K562 (cell line): ENCODE measurements at regions not wholly inside any gene's neighbourhood (a gene's known extent, or its start where the extent isn't known, plus 50 kb on each side); places are given as distances from the start of the nearest gene placed in this dataset.

Source experiments
- ATAC-seq: fragments of 200-7000 bp; cut with Tn5 transposase; 3 replicates; pipeline ENCODE4 v1.9.1; 2020; ENCODE audit warnings: moderate library complexity
- BruUV-seq: library from RNA; stranded (reverse); fragments of 400-500 nt; replicated peaks from 2 replicates; lab custom pipeline; 2021; lab: Mats Ljungman, UMichigan
- CTCF ChIA-PET: fragments of 300-600 bp; formaldehyde crosslinking; extraction: SDS; loops from one replicate; lab custom pipeline; 2021; ENCODE audit warnings: low intra/inter-chr PET ratio; lab: Yijun Ruan, JAX
- POLR2A ChIA-PET: fragments of 300-600, 350-650 bp; sonication (Branson Sonifier 250); formaldehyde crosslinking; extraction: SDS; loops from one replicate; lab custom pipeline; 2021; ENCODE audit warnings: antibody characterized with exemption, inconsistent platforms; lab: Yijun Ruan, JAX
- DNase-seq, 4 experiments: peaks; one replicate each; pipeline versions ENCODE4 v3.0.0 to v3.0.0-alpha.2; 2011 to 2018; ENCODE audit warnings: low spot score in 3 of 4, mixed read lengths in 3 of 4; ENCODE audit errors: extremely low read depth in 1 of 4
- FAIRE-seq: peaks from 2 replicates; lab custom pipeline; 2011; peaks lifted over from hg19 to GRCh38; lab: Jason Lieb, UNC
- H2AFZ ChIP-seq: 2 replicates; pipeline ENCODE4 v1.6.0; 2011; ENCODE audit warnings: low read depth, low read length, control low read depth, inconsistent platforms
- H3K27ac ChIP-seq: fragments of 200-600 bp; 3 replicates; pipeline ENCODE4 v1.8.0; 2011; ENCODE audit warnings: low read depth, mild to moderate bottlenecking, control low read depth, inconsistent platforms, low read length, moderate library complexity, mixed read lengths; ENCODE audit errors: extremely low read depth
- H3K27me3 ChIP-seq, 2 experiments: fragments of 300-600 bp in 1 of 2; 2 replicates in 1 of 2; 3 replicates in 1 of 2; pipeline versions ENCODE4 v1.6.0 to v1.8.0; 2011; ENCODE audit warnings: inconsistent platforms in 2 of 2, low read length in 2 of 2, mild to moderate bottlenecking in 1 of 2, mixed read lengths in 1 of 2, moderate library complexity in 1 of 2; ENCODE audit not compliant: control insufficient read depth in 2 of 2, insufficient read depth in 2 of 2
- H3K36me3 ChIP-seq: fragments of 300-600 bp; 3 replicates; pipeline ENCODE4 v1.8.0; 2011; ENCODE audit warnings: mild to moderate bottlenecking, low read length, inconsistent platforms; ENCODE audit not compliant: control insufficient read depth, insufficient read depth
- H3K4me1 ChIP-seq, 2 experiments: fragments of 200-600 bp in 1 of 2; replicated peaks in 1 of 2; 2 replicates in 1 of 2; 3 replicates in 1 of 2; pipeline versions ENCODE4 v1.5.1 to v1.8.0; 2011; ENCODE audit warnings: inconsistent platforms in 2 of 2, low read length in 2 of 2, mild to moderate bottlenecking in 1 of 2, mixed read lengths in 1 of 2, moderate library complexity in 1 of 2; ENCODE audit not compliant: control insufficient read depth in 2 of 2, insufficient read depth in 2 of 2
- H3K4me2 ChIP-seq: 2 replicates; pipeline ENCODE4 v1.6.1; 2011; ENCODE audit warnings: low read length, control low read depth, inconsistent platforms, mixed read lengths; ENCODE audit not compliant: insufficient read depth
- H3K4me3 ChIP-seq: fragments of 200-600 bp; sonication (generic), shearing (Covaris generic); 2 replicates; pipeline ENCODE4 v1.5.1; 2016; ENCODE audit warnings: control low read depth, inconsistent platforms
- H3K79me2 ChIP-seq: fragments of 200-600 bp; 3 replicates; pipeline ENCODE4 v1.8.0; 2011; ENCODE audit warnings: low read length, inconsistent platforms; ENCODE audit not compliant: control insufficient read depth, insufficient read depth
- H3K9ac ChIP-seq, 2 experiments: 2 replicates each; pipeline versions ENCODE4 v1.6.0 to v1.6.1; 2011; ENCODE audit warnings: low read depth in 2 of 2, low read length in 2 of 2, control low read depth in 1 of 2, inconsistent platforms in 1 of 2, mild to moderate bottlenecking in 1 of 2, mixed read lengths in 1 of 2; ENCODE audit not compliant: insufficient read depth in 1 of 2
- H3K9me1 ChIP-seq: one replicate; pipeline ENCODE4 v1.6.0; 2011; ENCODE audit warnings: inconsistent platforms, mild to moderate bottlenecking, low read length, moderate library complexity; ENCODE audit not compliant: control insufficient read depth, insufficient read depth
- H3K9me3 ChIP-seq: replicated peaks from 2 replicates; pipeline ENCODE4 v1.5.1; 2011; ENCODE audit warnings: low read depth, low read length, inconsistent platforms; ENCODE audit not compliant: control insufficient read depth, insufficient read depth
- H4K20me1 ChIP-seq: replicated peaks from 2 replicates; pipeline ENCODE4 v1.6.1; 2011; ENCODE audit warnings: low read length, inconsistent platforms, mixed read lengths; ENCODE audit not compliant: control insufficient read depth, insufficient read depth
- ATF7 ChIP-seq: fragments of 450-650 bp; IDR thresholded peaks from 2 replicates; pipeline ENCODE4 v1.7.1; 2014; ENCODE audit warnings: mild to moderate bottlenecking, moderate library complexity
- DPF2 ChIP-seq: fragments of 450-650 bp; IDR thresholded peaks from 2 replicates; pipeline ENCODE4 v1.6.1; 2016
- E4F1 ChIP-seq: fragments of 250-450 bp; sonication (Bioruptor Pico); IDR thresholded peaks from 2 replicates; pipeline ENCODE4 v1.5.0; 2021; ENCODE audit warnings: mild to moderate bottlenecking, borderline replicate concordance
- ELF4 ChIP-seq: fragments of 450-650 bp; formaldehyde crosslinking; IDR thresholded peaks from 2 replicates; pipeline ENCODE4 v1.4.0; 2022; ENCODE audit warnings: missing genetic modification characterization
- GMEB1 ChIP-seq: fragments of 250-450 bp; sonication (Bioruptor Pico); IDR thresholded peaks from 2 replicates; pipeline ENCODE4 v1.4.0; 2020; ENCODE audit warnings: mild to moderate bottlenecking
- HDAC1 ChIP-seq, 2 experiments: fragments of 450-650 bp; IDR thresholded peaks; 2 replicates each; pipeline ENCODE4 v1.6.1; 2016 to 2017; ENCODE audit warnings: inconsistent platforms in 1 of 2, mild to moderate bottlenecking in 1 of 2, moderate library complexity in 1 of 2
- HEY1 ChIP-seq: fragments of 250-450 bp; sonication (Bioruptor Pico); IDR thresholded peaks from 2 replicates; pipeline ENCODE4 v1.5.0; 2020; ENCODE audit warnings: mild to moderate bottlenecking, moderate library complexity, borderline replicate concordance
- HNRNPL ChIP-seq: fragments of 200-400 bp; formaldehyde crosslinking; IDR thresholded peaks from 2 replicates; pipeline ENCODE4 v1.6.1; 2017; ENCODE audit warnings: low read depth, mild to moderate bottlenecking, low read length
- LEF1 ChIP-seq: fragments of 450-650 bp; IDR thresholded peaks from 2 replicates; pipeline ENCODE4 v1.6.1; 2016; ENCODE audit warnings: mild to moderate bottlenecking
- MCM3 ChIP-seq: fragments of 450-650 bp; IDR thresholded peaks from 2 replicates; pipeline ENCODE4 v1.6.1; 2016
- MECOM ChIP-seq: fragments of 250-450 bp; sonication (Bioruptor Pico); IDR thresholded peaks from 2 replicates; pipeline ENCODE4 v1.8.0; 2022; ENCODE audit warnings: inconsistent platforms
- PKNOX1 ChIP-seq: fragments of 450-650 bp; IDR thresholded peaks from 2 replicates; pipeline ENCODE4 v1.6.1; 2016
- SETDB1 ChIP-seq: IDR thresholded peaks from one replicate; pipeline ENCODE4 v1.6.1; 2012; ENCODE audit warnings: low read length, control low read depth, inconsistent platforms
- SMARCA5 ChIP-seq: fragments of 450-650 bp; IDR thresholded peaks from 2 replicates; pipeline ENCODE4 v1.6.1; 2016
- TCFL5 ChIP-seq: fragments of 250-450 bp; sonication (Bioruptor Pico); conservative IDR thresholded peaks from 2 replicates; pipeline ENCODE4 v1.6.1; 2021; ENCODE audit warnings: mild to moderate bottlenecking, moderate library complexity, matching md5 sums
- TSC22D4 ChIP-seq: fragments of 450-650 bp; IDR thresholded peaks from 2 replicates; pipeline ENCODE4 v1.6.1; 2016; ENCODE audit warnings: missing genetic modification characterization, missing biosample characterization, control low read depth
- ZNF165 ChIP-seq: fragments of 250-450 bp; sonication (Bioruptor Pico); IDR thresholded peaks from 2 replicates; pipeline ENCODE4 v1.4.0; 2020; ENCODE audit warnings: borderline replicate concordance
- WGBS: fragments of 100-300 bp; shearing (Covaris generic); methylation state at CpG from one replicate; pipeline ENCODE4 v1.1.6; 2016; ENCODE audit warnings: low coverage, mixed read lengths; ENCODE audit not compliant: insufficient coverage; ENCODE audit errors: missing lambda C conversion rate; 5-methylcytosine and 5-hydroxymethylcytosine counted together
- in situ Hi-C: fragments of 300-500 bp; cut with MboI; formaldehyde crosslinking; loops from 4 replicates; pipeline ENCODE4 v1.15.0; 2018; ENCODE audit warnings: inconsistent platforms, mixed read lengths
- intact Hi-C: fragments of 100-400 bp; cut with micrococcal nuclease; formaldehyde crosslinking; loops from 2 replicates; pipeline ENCODE4 v1.14.2; 2022

- no peaks in the 10 kb centered on the region for H3K79me2 ChIP-seq
- ChIA-PET CTCF (no interaction called here), POLR2A (interaction anchor here (0.7 to 1.1 kb wide), 2 partner anchors 16 to 1170 kb away, joined by 3 read pairs; no protein-coding TSS in a partner anchor)
- H4K20me1 ChIP-seq: no peaks in the 10 kb centered on the region
- no peak overlapping the region for H3K4me3 ChIP-seq
- no peak overlapping the region for H3K9ac ChIP-seq
- no peak for DNase-seq
- FAIRE-seq: peak; percentile 19
- H3K4me2 ChIP-seq: no peak overlapping the region
- no peaks in the 10 kb centered on the region for H3K9me3 ChIP-seq
- no peaks in the 10 kb centered on the region for H3K9me1 ChIP-seq
- in situ Hi-C loops (no loop called here), intact Hi-C loops (no loop called here)
- H2AFZ ChIP-seq: peak overlapping the region; percentile 10; the same call in 1 of the 2 replicates
- H3K27me3 ChIP-seq: no peaks in the 10 kb centered on the region
- peaks cover 5 to 6% of the 10 kb centered on the region in 2 experiments; a peak in 4 of 5 replicates for H3K4me1 ChIP-seq
- ATAC-seq: peak; percentile 41
- no peak overlapping the region for H3K27ac ChIP-seq
- no TSS peak for BruUV-seq
- no peaks in the 10 kb centered on the region for H3K36me3 ChIP-seq
- 37% methylated on average over 3 of the region's 3 CpGs for WGBS
- TF ChIP-seq LEF1: no peak
- no peak for TF ChIP-seq PKNOX1
- 0 out of 2 replicates have a peak, but pooled peaks have one; percentile 44 for TF ChIP-seq MCM3
- no peak for TF ChIP-seq HNRNPL
- TF ChIP-seq DPF2: 0 out of 2 replicates have a peak, but pooled peaks have one; percentile 15
- TF ChIP-seq ZNF165 (CRISPR knock-in tag): no peak
- TF ChIP-seq GMEB1 (CRISPR knock-in tag): no peak
- no peak for TF ChIP-seq SMARCA5
- TF ChIP-seq ELF4 (CRISPR knock-in tag): 0 out of 2 replicates have a peak, but pooled peaks have one; percentile 5
- no peak for TF ChIP-seq HDAC1 (IDR thresholded peaks at IDR 0.05)
- no peak for TF ChIP-seq HEY1 (CRISPR knock-in tag)
- no peak for TF ChIP-seq MECOM (CRISPR knock-in tag)
- no peak for TF ChIP-seq SETDB1
- 0 out of 2 replicates have a peak, but pooled peaks have one; percentile 69 for TF ChIP-seq TSC22D4 (tag)
- TF ChIP-seq ATF7: no peak
- no peak for TF ChIP-seq E4F1
- no peak for TF ChIP-seq TCFL5 (CRISPR knock-in tag)
These were observed 108.6 kb upstream of the MYLIP start for GRCh38 chr6:16020259-16020658.
